GM18505 (cell line): ENCODE measurements at regions not wholly inside any gene's neighbourhood (a gene's known extent, or its start where the extent isn't known, plus 50 kb on each side); places are given as distances from the start of the nearest gene placed in this dataset.

Source experiments
- ATAC-seq: cut with Tn5 transposase; IDR thresholded peaks from one replicate; pipeline ENCODE4 v1.9.1; 2021; ENCODE audit not compliant: unreplicated experiment
- POLR2A ChIP-seq: IDR thresholded peaks from 4 replicates; pipeline ENCODE4 v1.6.1; 2011; ENCODE audit warnings: borderline replicate concordance; ENCODE audit not compliant: insufficient read depth, insufficient read length; ENCODE audit errors: extremely low read depth

DNA sequence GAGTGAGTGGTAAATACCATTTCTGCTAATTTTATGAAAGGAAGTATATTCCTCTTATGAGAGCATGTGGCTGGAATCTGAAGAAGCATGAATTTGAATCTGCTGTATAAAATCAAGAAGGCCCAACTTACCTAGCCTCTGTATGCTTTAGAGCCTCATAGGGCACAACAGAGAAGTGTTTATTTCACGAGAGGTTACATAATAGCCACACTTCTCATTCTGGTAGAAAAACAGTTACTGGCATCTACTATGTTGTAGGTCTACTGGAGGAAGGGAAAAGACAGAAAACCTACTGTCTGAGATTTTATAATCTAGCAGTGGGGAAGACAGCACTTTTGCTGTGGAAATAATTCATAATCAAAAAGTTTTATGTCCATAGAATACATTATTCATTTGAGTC, 172.6 kb upstream of the ZNF608 start:
- ATAC-seq, result no peak
- TF ChIP-seq POLR2A, result no peak

DNA sequence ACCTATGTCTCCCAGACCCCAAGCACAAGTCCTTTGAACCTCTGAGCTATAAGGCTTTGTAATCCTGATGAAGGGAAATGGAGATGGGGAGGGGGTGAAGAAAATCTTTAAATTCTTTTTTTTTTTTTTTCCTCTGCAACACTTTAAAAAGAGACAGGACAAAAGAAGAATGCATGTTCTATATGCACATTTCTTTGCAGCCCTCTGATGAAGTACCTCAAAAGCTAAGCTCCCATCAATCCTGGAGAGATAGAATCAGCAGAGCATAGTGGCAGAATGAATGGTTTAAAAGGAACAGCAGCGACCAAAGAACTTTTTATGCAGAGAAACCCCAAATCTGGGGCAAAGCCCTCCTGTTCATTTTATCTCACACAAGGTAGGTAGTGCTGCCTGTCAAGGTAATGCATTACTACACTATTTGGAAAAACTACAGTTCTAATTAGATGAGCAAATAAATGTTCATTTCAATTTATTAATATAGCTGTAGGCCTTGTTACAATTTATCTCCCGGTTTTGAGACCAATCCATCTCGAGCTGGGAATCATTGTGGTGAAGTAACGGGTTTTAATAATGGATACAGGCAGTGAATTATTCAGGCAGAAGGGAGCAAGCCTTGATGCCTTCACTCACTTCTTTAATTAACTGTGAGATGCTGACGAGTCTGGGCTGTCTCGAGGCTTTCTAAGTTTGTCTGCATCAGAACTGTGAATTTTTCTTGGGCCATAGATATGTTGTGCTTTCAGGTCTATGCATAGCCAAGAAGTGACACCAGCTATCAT, 173.5 kb upstream of the ZNF608 start:
- no peak for ATAC-seq
- no peak for TF ChIP-seq POLR2A

DNA sequence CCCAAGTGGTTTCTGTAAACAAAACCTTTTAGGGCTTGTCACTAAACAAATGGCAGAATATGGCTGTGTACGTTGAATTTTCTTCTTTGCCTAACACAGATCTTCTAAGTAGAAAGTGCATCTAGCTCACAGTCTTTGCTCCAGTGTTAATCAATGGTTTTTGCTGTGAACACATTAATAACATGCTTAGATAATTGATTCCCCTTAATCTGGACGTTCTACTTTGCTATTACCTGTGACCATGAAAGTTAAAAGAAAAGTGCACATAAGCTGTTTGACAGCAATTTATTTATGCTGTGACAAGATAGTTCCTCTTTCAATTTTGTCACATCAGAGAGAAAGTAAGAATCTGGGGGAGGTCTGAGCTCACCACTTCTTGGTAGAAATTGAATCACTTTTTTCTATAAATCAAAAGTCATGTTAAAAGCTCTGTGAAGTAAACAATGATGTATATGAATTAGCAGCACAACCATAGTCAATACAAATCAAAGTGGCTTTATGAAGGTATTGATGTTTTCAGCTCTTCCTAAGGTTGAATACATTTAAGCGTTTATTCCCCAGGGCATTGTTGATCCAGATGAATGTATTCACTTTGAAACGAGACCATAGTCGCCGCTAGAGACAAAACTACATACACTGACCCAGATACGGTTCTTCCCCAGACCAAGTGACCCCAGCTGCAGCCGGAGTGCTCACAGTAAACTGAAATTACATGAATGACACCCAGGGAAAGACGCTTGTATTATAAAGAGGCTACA, 174.6 kb upstream of the ZNF608 start:
- peak; percentile 85 for ATAC-seq
- TF ChIP-seq POLR2A, result peak; percentile 20

DNA sequence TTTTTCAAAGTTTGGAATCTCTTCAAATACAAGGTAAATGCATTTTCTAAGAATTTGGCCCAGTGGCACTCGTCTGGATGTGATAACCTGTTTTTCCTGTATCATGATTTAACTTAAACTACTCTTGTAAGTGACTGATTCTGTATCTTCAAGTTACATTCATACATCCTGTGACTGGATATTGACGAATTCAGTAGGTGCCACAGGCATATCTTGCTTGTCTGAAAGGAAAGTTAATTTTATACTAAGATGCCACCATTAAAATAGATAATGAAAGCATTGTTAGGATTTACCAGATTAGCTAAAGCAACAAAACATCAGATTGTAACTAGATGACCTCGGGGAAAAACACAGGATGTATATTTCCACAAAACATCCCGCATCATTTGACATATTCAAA, 175.3 kb upstream of the ZNF608 start:
- ATAC-seq, result peak; percentile 13
- no peak for TF ChIP-seq POLR2A

DNA sequence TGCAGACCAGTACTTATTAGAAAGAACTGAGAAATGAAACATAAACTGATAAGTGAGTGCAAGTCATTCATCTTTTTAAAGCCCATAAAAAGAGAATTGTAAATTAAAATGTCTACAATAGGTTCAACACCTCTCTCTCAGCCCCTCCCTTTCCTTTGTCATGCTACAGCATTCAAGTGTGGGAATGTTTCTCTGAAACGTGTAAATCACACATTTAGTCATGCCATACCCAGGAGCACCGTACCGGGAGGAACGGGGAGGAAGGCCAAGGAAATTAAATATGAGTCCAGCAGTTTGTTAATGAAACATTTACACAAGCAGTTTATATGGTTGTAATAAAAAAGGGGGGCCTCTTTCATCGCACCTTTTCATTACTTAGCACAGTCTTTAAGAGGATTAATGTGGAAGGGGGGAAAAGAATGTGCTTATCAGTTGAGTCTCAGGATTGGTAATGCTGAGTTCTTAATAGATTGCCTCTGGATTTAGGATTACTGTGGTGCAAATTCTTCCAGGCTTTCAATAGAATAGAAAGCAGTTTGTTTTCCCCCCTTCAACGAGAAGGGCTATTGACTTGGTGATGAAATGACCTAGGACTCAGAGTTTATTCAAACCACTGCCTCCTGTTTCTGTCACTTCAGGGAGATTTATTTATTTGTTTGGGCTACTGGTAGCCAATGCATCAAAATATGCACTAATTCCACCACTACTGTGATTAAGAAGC, 176.0 kb upstream of the ZNF608 start:
- no peak for ATAC-seq
- TF ChIP-seq POLR2A, result peak; percentile 21

DNA sequence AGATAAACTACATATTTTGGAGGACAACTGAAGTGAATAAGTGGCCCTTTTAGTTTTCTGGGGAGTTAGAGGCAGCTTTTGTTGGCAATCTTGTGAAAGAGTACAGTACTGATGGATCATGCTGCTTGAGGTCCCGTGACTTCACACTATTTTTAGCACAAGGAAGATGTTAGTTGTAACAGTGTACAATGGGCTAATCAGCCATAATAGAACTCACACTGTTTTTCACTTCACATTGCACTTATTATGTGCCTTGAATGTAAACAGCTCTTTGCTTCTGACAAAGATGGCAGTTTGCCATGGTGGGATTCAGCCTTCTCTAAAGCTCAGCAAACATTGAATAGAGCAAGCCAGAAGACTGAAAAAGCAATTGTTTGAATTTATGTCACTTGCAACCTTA, 176.7 kb upstream of the ZNF608 start:
- TF ChIP-seq POLR2A, result no peak
- ATAC-seq, result no peak

DNA sequence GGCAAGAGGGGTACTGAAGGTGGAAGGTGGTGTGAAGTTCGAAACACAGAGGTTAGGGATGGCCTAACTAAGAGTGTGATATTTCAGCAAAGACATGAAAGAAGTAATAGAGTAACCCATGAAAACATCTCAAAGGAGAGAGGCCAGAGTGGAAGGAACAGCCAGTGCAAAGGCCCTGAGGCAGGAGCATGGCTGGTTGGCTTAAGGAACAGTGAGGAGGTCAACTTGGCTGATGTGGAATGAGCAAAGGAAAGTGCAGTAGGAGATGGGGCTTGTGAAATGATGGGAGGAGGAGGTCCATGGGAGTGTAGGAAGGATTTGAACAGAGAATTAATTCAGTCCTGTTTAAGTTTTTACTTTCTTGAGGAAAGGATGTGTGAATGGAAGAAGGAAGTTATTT, 178.3 kb upstream of the ZNF608 start:
- TF ChIP-seq POLR2A, result no peak
- no peak for ATAC-seq

DNA sequence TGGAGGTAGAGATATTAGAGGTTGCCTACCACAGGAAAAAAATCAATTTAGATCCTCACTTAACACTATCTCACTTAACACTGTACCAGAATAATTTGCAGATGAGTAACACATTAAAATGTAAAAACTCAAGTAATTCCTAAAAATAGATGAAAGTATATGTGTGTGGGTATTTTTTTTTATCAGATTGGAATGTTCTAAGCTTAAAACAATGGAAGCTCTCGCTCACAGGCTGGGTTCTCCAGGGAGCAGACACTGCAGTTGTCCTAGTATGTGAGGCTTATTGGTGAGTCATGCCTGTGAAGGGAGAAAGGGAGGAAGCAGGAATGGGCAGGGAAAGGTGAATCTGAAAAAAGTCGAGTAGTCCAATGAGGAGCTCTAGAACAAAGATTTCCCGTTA, 181.3 kb upstream of the ZNF608 start:
- no peak for TF ChIP-seq POLR2A
- no peak for ATAC-seq

DNA sequence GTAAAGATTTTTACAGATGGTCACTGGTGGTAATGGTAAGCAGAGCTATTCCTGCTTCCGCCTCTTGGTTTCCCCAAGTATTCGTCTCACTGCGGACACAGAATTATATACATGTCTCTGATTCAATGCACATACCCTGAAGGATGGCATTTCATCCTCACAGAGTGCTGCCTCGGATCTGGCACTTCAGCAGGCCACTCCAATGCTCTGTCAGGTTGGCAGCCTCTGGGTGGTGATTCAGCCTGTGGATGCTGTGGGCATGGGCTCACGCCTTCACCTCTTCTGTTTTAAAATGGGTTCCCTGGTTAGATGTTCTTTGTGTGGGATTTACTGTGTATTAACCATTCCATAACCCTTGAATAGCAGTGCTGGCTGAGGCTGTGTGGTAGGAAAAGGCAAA, 182.6 kb upstream of the ZNF608 start:
- no peak for TF ChIP-seq POLR2A

DNA sequence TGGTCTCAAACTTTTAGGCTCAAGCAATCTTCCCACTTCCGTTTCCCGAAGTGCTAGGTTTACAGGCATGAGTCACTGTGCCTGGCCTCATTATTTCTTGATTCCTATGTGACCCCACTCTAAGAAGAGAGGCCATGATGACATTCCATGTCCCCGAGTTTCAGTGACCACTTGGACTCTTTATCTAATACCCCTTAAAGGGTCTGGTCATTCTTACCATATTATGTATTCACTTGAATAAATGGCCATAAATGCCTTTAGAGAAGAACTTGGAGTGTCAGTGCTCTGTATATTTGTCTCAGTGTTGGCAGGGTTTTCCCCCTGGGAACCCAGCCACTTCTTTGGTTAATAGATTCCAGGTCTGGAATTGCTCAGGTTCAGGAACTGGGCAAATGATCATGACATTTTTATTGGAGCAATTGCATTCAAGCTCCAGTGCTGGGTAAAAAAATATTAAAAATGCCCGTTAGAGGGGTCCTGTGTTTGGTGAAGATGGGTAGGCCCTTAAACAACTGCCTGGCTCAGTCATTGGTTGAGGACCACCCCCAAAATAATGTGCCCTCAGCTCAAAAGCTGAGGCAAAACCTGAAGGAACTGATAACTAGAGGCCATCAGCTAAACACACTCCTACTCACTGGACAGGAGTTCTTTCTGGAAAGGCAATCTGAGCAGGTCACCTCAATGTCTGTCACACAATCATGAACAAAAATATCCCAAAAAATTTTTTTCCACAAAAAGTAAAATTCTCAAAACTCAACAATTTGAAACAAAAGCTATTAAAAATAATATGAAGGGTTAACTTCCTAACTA, 186.6 kb upstream of the ZNF608 start:
- ATAC-seq, result no peak
- TF ChIP-seq POLR2A, result no peak

More for the DNA sequence above, 182.6 kb upstream of the ZNF608 start:
- ATAC-seq, result no peak

DNA sequence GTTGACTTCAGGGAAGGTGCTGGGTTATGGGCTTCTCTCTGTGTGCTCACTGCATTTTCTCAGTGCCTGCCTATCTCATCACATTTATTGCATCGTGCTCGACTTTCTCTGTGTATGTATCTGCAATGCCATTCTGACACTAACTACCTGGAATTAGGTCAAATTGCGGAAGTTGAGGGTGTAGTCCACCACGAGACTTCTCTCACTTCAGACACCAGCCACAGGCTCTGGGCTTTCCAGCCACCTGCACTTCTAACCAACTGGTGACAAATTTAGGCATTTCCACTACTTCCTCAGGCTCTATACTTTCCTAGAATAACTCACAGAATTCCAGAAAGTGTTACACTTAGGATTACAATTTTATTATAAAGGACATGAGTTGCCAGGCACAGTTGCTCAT, 188.6 kb upstream of the ZNF608 start:
- TF ChIP-seq POLR2A, result no peak
- peak; percentile 71 for ATAC-seq

DNA sequence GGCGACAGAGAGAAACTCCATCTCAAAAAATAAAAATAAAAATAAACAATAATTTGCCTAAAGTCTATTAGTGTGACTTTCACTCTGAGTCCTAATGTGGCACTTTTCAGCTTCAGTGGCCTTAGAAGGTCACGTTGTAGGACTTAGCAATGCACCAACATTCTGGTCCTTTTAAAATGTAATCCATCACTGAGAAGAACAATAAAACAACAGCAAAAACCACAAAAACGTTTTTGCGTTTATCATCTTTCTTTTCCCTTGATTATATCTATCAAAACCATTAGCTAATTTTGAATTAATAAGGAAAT, 190.1 kb upstream of the ZNF608 start:
- peak; percentile 49 for ATAC-seq
- TF ChIP-seq POLR2A, result no peak
